ENCODE measurements at regions not wholly inside any gene's neighbourhood (a gene's known extent, or its start where the extent isn't known, plus 50 kb on each side); places are given as distances from the start of the nearest gene placed in this dataset.

DNA sequence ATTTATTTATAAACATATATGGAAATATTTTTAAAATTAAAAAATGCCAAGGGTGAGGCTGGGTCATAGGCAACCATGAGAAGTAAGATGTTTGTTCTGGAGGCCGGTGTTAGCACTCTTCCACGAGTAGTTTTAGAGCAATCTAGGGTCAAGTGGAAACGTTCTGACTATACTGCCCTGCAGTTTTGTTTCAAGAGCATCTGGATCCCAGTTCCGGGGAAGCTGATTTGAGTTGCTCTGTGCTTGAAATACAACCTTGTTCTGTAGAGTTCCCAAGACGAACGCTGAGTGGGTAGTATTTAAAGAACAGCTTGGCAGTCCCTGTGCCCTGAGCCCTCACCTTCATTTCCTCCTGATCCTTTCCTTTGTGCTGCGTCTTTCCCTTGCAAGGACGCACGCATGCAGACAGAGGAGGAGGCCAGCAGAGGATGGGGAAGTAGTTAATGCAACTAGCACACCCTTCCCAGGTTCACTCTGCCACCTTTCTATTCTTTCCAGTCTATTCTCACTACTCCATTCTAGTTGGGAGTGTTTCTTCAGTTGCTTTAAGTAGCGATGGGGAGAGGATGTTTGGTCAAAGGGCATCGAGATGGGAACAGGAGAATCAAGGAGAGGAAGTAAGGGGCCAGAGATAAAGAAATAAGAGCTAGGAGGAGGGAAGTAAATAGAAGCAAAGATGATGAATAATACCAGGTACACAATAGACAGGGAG is 68.3 kb upstream of the ZSWIM6 start:
- no peak for DNase-seq (ENCODE audit: low spot score)

DNA sequence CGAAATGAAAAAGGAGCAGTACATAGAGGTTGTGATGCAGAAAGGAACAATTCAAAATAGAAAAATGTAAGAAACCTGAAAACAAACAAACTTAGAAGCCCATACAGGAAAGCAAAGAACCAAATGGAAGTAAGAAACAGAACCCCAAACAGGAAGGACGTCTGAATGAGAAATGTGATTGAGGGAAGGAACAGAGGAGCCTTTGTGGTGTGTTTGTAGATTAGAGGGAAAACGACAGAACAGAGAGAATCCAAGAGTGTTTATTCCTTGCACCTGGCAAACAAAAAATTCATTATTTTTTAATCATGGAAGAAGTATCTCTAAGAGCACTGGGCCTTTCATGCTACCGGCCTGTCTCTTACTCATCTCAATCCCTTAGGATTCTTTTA is 67.8 kb upstream of the ZSWIM6 start:
- DNase-seq (ENCODE audit: low spot score), result no peak

DNA sequence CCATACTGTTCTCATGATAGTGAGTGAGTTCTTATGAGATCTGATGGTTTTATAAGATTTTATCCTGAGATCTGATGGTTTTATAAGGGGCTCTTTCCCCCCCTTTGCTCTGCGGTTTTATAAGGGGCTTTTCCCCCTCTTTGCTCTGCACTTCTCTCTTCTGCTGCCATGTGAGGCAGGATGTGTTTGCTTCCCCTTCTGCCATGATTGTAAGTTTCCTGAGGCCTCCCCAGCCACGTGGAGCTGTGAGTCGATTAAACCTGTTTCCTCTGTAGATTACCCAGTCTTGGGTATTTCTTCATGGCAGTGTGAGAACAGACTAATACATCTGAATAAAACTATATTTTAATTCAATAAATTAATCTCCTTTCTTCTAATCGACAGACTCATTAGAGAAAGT is 64.9 kb upstream of the ZSWIM6 start:
- DNase-seq (ENCODE audit: low spot score), result no peak

DNA sequence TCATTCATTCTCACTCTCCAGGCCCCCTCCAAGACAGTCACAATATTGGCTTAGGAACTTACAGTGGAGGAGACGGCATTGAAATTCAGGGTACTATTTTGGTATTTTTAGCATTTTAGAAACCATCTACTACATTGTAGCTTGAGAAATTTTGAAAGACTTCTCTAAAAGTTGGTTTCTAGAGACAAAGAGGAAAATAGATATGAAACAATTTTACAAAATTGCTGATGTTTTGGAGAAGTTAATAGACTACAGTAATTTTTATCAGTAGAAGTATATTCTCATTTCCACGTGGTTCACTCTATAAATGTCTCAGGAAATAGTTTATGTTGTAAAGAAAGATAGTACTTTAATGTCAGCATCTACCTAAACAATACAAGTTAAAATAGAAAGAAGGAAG is 63.2 kb upstream of the ZSWIM6 start:
- DNase-seq (ENCODE audit: low spot score), result no peak

DNA sequence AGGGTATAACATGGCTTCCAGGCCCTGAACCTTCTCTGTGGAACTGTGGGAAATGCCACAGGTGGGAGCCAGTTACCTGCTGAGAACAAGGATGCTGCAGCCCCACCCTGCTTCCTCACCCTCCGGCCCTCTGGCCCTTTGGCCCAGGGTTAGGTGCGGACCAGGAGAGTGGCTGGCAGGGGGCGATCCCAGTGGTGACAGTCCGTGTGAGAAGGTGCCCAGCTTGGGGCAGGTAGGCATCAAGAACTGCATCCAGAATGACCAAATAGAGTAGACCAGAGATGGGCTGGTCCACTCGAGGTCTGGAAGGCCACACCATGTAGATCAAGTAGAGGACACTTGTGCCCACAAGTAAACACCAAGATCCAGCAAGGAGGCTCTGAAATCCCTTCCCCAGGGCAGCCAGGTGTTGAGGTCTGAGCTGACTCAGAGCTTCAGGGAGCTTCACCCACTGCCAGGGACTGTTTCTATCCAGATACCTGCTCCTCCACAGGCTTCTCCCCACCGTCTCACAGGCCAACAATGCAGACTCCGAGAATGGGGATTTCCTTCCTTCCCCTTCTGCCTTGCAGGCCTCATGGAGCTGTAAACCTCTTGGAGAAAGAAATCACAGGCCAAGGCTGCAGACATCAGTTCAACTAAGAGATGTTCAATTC is 61.4 kb upstream of the ZSWIM6 start:
- no peak for DNase-seq (ENCODE audit: low spot score)

DNA sequence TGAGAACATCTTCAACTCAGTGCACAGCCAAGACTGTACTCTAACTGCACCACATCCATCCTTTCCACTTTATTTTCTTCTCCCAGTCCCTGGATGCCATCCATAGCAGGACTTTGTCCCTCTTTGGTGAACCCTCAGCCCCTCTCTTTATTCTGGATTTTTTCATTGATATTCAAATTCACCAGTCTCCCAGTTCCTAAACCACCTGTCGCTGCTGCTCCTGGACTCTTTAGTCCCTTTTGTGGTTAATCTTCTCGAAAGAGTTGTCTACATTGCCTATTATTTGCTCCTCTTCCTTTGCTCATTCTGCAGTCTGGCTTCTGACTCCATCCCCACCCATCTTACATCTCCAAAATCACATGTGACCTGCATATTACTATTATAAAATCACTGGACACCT is 59.4 kb upstream of the ZSWIM6 start:
- no peak for DNase-seq (ENCODE audit: low spot score)

DNA sequence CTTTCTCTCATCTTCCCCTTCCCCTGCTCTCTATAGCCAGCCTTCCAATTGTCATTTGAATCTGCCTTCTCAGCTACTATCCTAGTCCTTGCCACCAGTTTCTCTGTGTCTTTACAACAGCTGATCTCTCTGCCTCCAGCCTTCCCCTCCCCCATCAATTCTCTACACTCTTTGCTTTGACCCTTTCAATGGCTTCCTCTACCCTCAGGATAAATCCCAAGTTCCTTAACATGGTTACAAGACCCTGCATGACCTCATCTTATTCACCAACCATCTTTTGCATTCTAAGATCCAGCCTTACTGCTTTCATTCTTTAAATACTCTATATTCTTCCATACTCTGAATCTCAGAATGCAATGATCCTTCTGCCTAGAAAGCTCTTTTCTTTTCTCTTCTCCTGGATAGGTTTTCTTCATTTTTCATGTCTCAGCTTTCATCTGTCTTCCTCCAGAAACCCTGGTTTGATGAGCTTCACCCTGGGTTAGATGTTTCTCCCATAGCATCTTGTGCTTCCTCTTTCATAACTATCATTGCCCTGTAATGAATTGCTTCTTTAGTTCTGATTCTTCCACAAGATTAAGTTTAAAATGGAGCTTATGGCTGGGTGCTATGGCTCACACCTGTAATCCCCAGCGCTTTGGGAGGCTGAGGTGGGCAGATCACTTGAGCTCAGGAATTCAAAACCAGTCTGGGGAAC is 58.6 kb upstream of the ZSWIM6 start:
- no peak for DNase-seq (ENCODE audit: low spot score)

DNA sequence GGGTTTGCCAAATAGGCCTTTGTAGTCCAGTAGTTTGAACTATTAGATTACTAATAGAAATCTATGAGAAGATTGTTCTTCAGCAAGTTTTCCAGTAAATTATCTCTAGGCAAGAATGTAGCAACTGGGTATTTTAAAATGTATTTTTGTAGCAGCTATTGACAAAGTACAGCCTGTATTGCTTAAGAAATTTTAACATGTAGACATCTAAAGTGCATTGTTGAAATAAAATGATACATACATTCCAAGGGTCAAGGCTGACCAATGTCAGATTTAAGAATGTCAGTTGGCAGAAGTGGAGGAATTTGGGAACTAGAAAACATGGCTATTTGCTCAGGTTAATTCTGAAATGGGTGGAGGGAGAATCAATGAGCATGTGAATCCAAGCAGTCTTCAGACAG is 57.5 kb upstream of the ZSWIM6 start:
- no peak for DNase-seq (ENCODE audit: low spot score)

DNA sequence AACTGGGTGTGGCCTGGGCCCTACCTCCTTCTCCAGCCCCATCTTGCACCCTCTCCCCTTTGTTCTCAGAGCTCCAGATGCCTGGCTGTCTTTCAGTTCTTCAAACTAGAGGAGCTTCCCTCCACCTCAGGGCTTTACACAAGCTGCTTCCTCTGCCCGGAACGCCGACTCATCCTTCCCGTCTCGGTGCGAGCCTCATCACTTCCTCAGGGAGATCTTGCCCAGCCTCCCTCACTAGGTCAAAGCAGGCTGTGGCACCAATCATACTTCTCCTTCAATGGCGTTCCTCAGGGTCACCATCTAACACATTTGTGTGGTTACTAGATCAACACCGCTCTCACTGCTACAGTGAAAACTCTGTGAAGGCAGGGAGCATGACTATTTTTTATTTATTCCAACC is 56.2 kb upstream of the ZSWIM6 start:
- DNase-seq (ENCODE audit: low spot score), result peak; percentile 19

DNA sequence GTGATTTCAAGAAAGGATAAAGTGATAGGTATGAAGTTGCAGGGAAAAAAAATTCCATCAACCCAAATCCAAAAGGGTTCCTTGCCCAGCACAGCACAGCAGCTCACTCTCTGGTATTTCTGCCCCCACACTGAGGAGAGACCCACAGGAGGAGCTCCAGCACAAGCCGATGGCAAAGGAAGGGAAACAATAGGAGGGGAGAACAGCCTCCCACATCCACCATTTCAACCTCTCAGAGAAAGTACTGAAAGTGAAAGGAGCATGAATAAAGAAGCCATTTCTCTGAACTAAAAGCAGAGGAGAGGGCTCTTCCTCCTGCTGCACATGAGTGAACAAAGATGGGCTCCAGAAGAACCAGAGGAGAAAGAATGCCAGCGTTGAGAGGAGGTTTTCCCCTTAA is 54.9 kb upstream of the ZSWIM6 start:
- DNase-seq (ENCODE audit: low spot score), result no peak

DNA sequence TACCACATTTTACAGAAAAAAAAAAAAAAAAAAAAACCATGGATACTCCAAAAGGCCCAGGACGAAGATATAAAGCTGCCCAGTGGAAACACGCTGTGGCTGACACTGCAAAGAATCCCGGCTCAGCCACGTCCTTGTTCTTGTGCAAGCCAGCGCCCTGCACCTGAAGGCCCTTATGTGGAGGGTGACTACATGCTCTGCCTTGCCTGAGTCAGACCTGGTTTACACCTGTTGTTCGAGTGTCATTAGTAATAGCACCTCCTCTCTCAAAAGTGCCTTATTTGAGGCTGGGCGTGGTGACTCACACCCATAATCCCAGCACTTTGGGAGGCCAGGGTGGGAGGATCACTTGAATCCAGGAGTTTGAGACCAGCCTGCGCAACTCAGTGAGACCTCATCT is 54.3 kb upstream of the ZSWIM6 start:
- DNase-seq (ENCODE audit: low spot score), result no peak

DNA sequence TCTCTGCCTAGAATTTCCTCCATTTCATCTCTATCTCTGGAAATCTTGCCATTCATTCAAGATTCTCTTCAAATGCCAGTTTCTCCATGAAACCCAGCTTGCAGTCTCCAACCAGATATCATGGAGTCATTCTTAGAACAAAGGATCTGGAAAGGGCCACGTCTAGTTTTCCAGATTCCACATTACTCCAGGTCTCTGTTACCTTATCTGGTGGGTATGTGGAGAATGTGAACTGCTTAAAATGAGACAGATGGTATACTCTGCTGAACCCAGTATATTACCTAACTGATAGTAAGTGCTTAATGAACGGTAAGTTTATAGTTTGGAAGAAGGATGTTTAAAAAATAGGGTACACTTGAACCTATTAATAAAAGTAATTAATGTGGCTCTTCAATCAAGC is 52.3 kb upstream of the ZSWIM6 start:
- no peak for DNase-seq (ENCODE audit: low spot score)

DNA sequence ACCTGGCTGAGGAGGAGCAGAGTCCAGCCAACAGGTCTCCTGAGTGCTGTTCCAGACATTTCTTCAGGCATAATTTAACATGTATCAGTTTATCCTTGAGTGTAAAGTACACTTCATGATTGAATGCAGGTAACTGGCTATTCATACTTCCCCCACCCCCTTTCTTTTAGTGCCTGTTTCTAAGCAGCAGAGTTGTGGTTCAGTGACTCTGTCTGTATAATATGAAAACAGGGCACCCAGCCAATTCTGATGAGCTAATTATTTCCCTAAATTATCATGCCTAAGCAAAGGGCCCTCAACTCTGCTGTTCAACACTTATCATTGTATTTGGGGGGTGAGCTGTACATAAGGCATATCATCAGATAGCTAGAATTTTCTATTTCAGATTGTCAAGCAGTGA is 51.9 kb upstream of the ZSWIM6 start:
- DNase-seq (ENCODE audit: low spot score), result no peak

DNA sequence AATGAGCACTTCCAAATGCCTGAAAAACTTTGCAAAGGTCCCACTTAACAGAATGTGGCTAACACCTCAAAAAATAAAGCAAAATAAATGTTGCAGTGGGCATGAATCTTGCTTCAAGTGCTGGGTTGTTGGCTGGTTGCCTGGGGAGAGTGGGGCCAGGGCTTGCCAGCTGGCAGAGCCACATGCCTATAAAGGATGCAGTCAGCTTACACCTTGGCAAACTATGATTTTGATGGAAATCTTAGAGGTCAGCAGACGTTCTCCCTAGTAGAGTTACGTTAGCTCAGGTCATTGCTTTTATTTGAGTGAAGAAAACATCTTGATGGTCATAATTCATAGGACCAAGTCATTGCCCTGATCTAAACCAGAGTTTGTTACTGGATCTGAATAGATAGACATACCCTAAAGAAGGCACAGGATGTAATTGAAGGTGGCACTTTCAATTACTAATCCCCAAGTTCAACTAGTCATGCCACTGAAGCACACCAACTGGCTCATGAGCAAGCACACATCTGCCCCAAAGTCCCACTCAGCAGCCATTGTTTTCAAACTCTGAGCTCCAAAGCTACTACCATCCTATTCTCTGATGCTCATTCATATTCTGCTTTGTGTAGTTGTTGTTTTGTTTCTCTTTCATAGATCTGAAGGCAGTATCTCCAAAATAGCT is 51.2 kb upstream of the ZSWIM6 start:
- DNase-seq (ENCODE audit: low spot score), result peak; percentile 15

DNA sequence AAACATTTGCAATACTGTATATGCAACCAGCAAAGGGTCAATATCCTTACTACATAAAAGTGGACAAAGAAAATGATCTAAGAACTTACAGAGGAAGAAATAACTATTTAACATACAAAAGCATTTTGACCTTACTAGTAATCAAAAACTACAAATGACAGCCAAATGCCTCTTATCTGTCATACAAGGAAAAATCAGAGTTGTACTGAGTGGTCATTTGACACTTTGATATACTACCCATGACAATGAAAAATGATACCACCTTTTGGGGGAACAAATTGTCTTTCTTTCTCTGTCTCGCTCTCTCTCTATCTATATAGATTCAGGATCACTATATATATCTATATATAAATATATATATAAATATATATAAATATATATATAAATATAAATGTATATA is 50.4 kb upstream of the ZSWIM6 start:
- no peak for DNase-seq (ENCODE audit: low spot score)

Data from activated CD4-positive, alpha-beta T cell treated with anti-CD3 and anti-CD28 coated beads, Interleukin-2, Interleukin-4, amounts not matched to agents 100 ng/mL and 50 ng/mL, durations not matched to agents 16 hours and 8 hours (primary cell).